ENCODE measurements at regions not wholly inside any gene's neighbourhood (a gene's known extent, or its start where the extent isn't known, plus 50 kb on each side); places are given as distances from the start of the nearest gene placed in this dataset.

- DNase-seq = no peak
Observed at GRCh38 chr15:67973846-67974245, 80.3 kb upstream of the PIAS1 start.

GRCh38 chr15:67976506-67977073 is 77.5 kb upstream of the PIAS1 start:
- no peak for DNase-seq
- no peak for TF ChIP-seq POLR2A (IDR thresholded peaks at IDR 0.05; ENCODE audit: low read length)
- no peak for TF ChIP-seq GATA1 (IDR thresholded peaks at IDR 0.05; ENCODE audit: low read depth, low read length)

More at GRCh38 chr15:67973846-67974245, 80.3 kb upstream of the PIAS1 start:
- TF ChIP-seq GATA1 (IDR thresholded peaks at IDR 0.05; ENCODE audit: low read depth, low read length) = no peak
- TF ChIP-seq POLR2A (IDR thresholded peaks at IDR 0.05; ENCODE audit: low read length) = no peak

- no peak for DNase-seq
- TF ChIP-seq POLR2A (IDR thresholded peaks at IDR 0.05; ENCODE audit: low read length) (no peak), GATA1 (IDR thresholded peaks at IDR 0.05; ENCODE audit: low read depth, low read length) (no peak)
Observed at GRCh38 chr15:67977414-67978089, 76.6 kb upstream of the PIAS1 start.

DNA sequence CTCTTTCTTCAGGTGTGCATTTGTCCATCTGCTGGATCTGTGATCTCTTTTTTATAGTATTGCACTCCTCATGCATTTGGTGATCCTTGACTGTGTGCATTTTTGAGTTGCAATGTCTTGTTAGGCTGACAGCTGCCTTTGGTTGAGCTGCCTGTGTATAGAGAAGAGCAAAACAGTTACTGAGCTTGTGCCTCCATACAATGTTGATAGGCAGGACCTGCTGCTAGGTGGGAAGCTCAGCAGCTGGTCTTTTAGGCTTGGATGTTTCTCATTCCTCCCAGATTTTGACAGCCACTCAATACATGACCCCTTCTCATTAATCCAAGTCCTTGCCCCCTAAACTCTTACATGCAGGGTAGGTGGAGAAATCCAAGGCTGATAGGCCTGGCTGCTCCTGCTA is 74.8 kb upstream of the PIAS1 start:
- no peak for TF ChIP-seq POLR2A (IDR thresholded peaks at IDR 0.05; ENCODE audit: low read length)
- TF ChIP-seq GATA1 (IDR thresholded peaks at IDR 0.05; ENCODE audit: low read depth, low read length) = no peak
- DNase-seq = no peak

DNA sequence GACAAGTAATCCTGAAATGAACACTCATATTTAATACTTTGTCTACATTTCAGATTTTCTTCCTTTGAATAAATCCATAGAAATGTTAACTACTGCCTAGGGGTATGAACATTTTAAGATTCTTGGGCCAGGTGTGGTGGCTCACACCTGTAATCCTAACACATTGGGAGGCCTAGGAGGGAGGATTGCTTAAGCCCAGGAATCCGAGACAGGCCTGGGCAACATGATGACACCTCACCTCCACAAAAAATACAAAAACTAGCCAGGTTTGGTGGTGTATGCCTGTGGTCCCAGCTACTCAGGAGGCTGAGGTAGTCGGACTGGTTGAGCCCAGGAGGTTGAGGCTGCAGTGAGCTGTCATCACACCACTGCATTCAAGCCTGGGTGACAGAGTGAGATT is 73.9 kb upstream of the PIAS1 start:
- no peak for DNase-seq
- TF ChIP-seq POLR2A (IDR thresholded peaks at IDR 0.05; ENCODE audit: low read length) (no peak), GATA1 (IDR thresholded peaks at IDR 0.05; ENCODE audit: low read depth, low read length) (no peak)

DNA sequence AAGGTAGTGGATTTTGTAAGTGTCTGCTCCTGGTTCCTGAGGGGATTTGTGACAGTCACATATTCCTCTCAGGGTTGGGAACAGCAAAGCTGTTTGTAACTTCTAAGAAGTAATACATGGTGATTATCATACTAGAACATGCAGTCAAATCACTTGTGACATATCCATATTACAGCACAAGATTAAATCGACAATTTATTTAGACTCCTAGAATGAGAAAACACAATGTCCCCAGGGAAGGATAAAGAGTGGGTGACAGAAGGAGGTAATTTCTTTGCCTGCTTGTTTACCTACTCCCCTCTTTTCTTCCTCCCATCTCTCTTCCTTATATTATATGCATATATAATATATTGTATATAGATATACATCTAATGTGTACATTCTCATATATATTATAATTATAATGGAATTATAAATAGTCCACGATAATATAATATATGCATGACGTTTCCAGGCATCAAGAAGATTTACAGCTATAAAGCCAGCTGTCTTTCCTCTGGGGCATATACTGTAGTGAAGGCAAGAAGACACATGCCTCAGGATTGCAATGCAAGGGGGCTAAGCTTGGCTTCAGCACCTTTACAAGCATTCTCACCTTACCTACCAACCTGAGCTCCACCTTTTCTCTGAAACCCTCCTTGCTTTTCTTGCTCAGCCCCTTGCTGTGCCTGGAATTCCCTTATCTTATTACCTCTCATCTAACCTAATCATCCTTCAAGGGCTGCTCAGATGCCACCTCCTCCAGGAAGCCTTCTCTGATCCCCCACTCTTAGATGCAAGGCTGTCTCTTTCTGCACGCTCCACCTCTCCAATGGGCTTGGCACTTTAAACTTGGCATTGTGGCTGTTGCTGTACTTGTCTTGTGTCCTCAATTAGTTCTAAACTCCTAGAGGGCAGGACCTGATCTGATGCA is 73.1 kb upstream of the PIAS1 start:
- TF ChIP-seq GATA1 (IDR thresholded peaks at IDR 0.05; ENCODE audit: low read depth, low read length) (no peak), POLR2A (IDR thresholded peaks at IDR 0.05; ENCODE audit: low read length) (no peak)
- no peak for DNase-seq

- TF ChIP-seq POLR2A (IDR thresholded peaks at IDR 0.05; ENCODE audit: low read length) (no peak), GATA1 (IDR thresholded peaks at IDR 0.05; ENCODE audit: low read depth, low read length) (no peak)
- DNase-seq = no peak
Observed at GRCh38 chr15:67981848-67982247, 72.3 kb upstream of the PIAS1 start.

- DNase-seq = no peak
- TF ChIP-seq POLR2A (IDR thresholded peaks at IDR 0.05; ENCODE audit: low read length) (no peak), GATA1 (IDR thresholded peaks at IDR 0.05; ENCODE audit: low read depth, low read length) (no peak)
Observed at GRCh38 chr15:67991706-67992105, 62.4 kb upstream of the PIAS1 start.

DNA sequence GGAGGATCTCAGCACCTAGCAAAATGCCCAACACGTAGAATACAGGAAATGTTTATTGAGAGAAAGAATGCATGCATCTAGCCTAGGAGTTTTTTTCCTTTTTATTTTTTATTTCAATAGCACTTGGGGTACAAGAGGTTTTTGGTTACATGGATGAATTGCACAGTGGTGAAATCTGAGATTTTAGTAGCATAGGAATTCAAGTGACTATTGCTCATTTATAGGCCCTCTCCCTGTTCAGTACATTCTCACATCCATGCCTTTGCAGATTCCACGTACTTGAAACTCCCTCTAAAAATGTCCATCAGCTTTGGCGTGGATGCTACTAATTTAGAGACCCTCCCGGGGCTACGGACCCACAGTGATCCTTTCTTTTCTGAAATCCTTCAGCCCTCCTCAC is 61.7 kb upstream of the PIAS1 start:
- TF ChIP-seq GATA1 (IDR thresholded peaks at IDR 0.05; ENCODE audit: low read depth, low read length) (no peak), POLR2A (IDR thresholded peaks at IDR 0.05; ENCODE audit: low read length) (no peak)
- no peak for DNase-seq

- TF ChIP-seq POLR2A (IDR thresholded peaks at IDR 0.05; ENCODE audit: low read length) (no peak), GATA1 (IDR thresholded peaks at IDR 0.05; ENCODE audit: low read depth, low read length) (no peak)
- no peak for DNase-seq
Observed at GRCh38 chr15:67992834-67993233, 61.3 kb upstream of the PIAS1 start.

- no peak for TF ChIP-seq POLR2A (IDR thresholded peaks at IDR 0.05; ENCODE audit: low read length)
- TF ChIP-seq GATA1 (IDR thresholded peaks at IDR 0.05; ENCODE audit: low read depth, low read length) = no peak
- DNase-seq = no peak
Observed at GRCh38 chr15:67997996-67998395, 56.1 kb upstream of the PIAS1 start.

DNA sequence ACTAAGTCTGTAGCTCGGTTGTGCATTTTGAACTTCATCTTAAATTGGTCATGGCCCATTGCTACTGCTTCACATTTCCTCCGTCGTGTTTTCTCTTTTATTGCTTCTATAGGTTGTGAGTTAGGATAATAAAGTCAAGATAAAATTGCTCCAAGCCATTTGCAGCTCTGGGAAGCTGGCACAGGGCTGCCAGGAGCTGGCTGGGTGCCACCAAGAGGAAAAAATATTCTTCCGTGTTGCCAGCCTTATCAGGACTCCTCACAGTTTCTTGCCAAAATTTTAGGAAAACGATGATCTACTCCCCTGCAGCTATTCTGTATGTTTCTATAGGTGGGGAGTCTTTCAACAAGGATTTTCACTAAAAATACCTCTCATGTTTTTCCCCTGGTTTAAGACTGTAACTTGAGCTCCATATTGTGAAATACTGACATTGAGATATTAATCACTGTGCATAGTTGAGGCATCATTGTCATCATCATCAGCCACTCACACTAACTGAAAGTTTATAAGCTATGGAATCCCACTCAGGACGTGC is 55.4 kb upstream of the PIAS1 start:
- DNase-seq = no peak
- TF ChIP-seq GATA1 (IDR thresholded peaks at IDR 0.05; ENCODE audit: low read depth, low read length) = no peak
- TF ChIP-seq POLR2A (IDR thresholded peaks at IDR 0.05; ENCODE audit: low read length) = no peak

DNA sequence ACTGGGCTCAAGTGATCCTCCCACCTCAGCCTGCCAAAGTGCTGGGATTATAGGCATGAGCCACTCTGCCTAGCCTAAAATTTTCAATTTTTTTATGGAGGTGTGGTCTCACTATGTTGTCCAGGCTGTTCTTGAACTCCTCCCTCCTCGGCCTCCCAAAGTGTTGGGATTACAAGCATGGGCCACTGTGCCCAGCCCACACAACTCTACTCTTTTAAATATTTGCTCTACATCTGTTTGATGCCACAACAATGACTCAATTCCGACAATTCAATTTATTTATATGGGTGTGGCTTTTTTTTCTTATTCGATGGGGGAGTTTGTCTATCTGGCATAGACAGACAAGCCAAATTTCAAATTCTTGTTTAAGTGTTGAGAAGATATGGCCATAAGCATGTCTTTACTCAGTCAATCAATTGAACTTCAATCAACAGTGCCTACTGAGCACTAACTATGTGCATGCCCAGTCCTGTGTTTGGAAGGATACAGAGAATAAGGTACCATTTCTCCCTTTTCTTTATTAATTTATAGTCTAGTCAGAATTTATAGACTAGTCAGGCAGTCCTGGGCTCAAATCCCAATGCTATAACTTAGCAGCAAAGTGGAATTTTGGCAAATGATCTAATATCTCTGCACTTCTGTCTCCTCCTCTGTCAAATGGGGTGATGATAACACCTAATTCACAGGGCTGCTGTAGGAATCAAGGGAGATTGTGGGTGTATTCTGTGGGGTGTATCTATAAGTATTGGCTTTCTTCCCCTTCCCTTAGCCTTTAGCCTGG is 54.6 kb upstream of the PIAS1 start:
- DNase-seq = no peak
- TF ChIP-seq POLR2A (IDR thresholded peaks at IDR 0.05; ENCODE audit: low read length) (no peak), GATA1 (IDR thresholded peaks at IDR 0.05; ENCODE audit: low read depth, low read length) (no peak)

All from erythroblast (primary cell).